Right forelimb (tissue), 1 donor: ENCODE measurements at regions not wholly inside any gene's neighbourhood (a gene's known extent, or its start where the extent isn't known, plus 50 kb on each side); places are given as distances from the start of the nearest gene placed in this dataset.

Experiments used
- DNase-seq: peaks from one replicate; pipeline ENCODE4 v3.0.0-alpha.2; 2018

- DNase-seq, result no peak
These were observed 366.8 kb upstream of the ZNF385D start for GRCh38 chr3:22117751-22118346.

- DNase-seq, result no peak
These were observed 367.5 kb upstream of the ZNF385D start for GRCh38 chr3:22118542-22118941.

GRCh38 chr3:22121068-22121701 is 370.2 kb upstream of the ZNF385D start:
- DNase-seq, result no peak

GRCh38 chr3:22122567-22122966 is 371.6 kb upstream of the ZNF385D start:
- DNase-seq, result no peak

GRCh38 chr3:22129101-22129500 is 378.1 kb upstream of the ZNF385D start:
- DNase-seq, result no peak

- DNase-seq, result no peak
These were observed 390.8 kb upstream of the ZNF385D start for GRCh38 chr3:22141769-22142168.

- no peak for DNase-seq
These were observed 396.2 kb upstream of the ZNF385D start for GRCh38 chr3:22147161-22147560.

- no peak for DNase-seq
These were observed 405.9 kb upstream of the ZNF385D start for GRCh38 chr3:22156868-22157267.

GRCh38 chr3:22157848-22158247 is 406.8 kb upstream of the ZNF385D start:
- DNase-seq, result no peak

- no peak for DNase-seq
These were observed 408.1 kb upstream of the ZNF385D start for GRCh38 chr3:22159004-22159695.

GRCh38 chr3:22161315-22161714 is 410.3 kb upstream of the ZNF385D start:
- DNase-seq, result no peak

- no peak for DNase-seq
These were observed 419.4 kb upstream of the ZNF385D start for GRCh38 chr3:22170370-22170769.

GRCh38 chr3:22172964-22173363 is 422.0 kb upstream of the ZNF385D start:
- no peak for DNase-seq

- DNase-seq, result no peak
These were observed 424.9 kb upstream of the ZNF385D start for GRCh38 chr3:22175947-22176346.

GRCh38 chr3:22176911-22177310 is 425.9 kb upstream of the ZNF385D start:
- no peak for DNase-seq

GRCh38 chr3:22189616-22190015 is 438.6 kb upstream of the ZNF385D start:
- DNase-seq, result no peak

GRCh38 chr3:22199095-22199494 is 448.1 kb upstream of the ZNF385D start:
- DNase-seq, result no peak

- DNase-seq, result no peak
These were observed 457.8 kb upstream of the ZNF385D start for GRCh38 chr3:22208844-22209243.

- DNase-seq, result no peak
These were observed 458.6 kb upstream of the ZNF385D start for GRCh38 chr3:22209578-22209977.

- no peak for DNase-seq
These were observed 459.7 kb upstream of the ZNF385D start for GRCh38 chr3:22210693-22211092.

- DNase-seq, result no peak
These were observed 465.6 kb upstream of the ZNF385D start for GRCh38 chr3:22216601-22217000.

GRCh38 chr3:22225161-22225560 is 474.2 kb upstream of the ZNF385D start:
- no peak for DNase-seq

- no peak for DNase-seq
These were observed 477.7 kb upstream of the ZNF385D start for GRCh38 chr3:22228705-22229104.

- DNase-seq, result no peak
These were observed 480.1 kb upstream of the ZNF385D start for GRCh38 chr3:22231061-22231460.
